Jurkat, Clone E6-1 (cell line): ENCODE measurements at regions not wholly inside any gene's neighbourhood (a gene's known extent, or its start where the extent isn't known, plus 50 kb on each side); places are given as distances from the start of the nearest gene placed in this dataset.

ENCODE experiments used
- DNase-seq: peaks from one replicate; pipeline ENCODE4 v3.0.0-alpha.2; 2011; ENCODE audit warnings: low read depth, low spot score
- H3K4me3 ChIP-seq: 2 replicates; pipeline ENCODE4 v1.5.1; 2011; ENCODE audit warnings: mild to moderate bottlenecking, low read length, control low read depth, moderate library complexity

DNA sequence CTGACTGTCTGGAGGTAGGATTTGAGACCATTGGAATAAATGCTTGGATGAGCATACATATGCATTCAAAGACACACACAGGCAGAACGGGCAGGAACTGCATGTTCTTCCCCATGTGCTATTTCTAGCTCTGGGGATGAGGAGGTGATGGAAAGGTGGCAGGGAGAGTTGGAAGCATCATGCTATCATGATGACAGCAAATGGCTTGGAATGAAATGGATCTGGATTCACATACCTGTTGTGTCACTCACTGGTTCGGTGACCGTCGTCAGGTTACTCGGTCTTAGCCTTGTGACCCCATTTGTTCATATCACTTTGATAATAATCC is 627.9 kb upstream of the KIRREL3 start:
- no peak overlapping the region for H3K4me3 ChIP-seq
- no peak for DNase-seq

DNA sequence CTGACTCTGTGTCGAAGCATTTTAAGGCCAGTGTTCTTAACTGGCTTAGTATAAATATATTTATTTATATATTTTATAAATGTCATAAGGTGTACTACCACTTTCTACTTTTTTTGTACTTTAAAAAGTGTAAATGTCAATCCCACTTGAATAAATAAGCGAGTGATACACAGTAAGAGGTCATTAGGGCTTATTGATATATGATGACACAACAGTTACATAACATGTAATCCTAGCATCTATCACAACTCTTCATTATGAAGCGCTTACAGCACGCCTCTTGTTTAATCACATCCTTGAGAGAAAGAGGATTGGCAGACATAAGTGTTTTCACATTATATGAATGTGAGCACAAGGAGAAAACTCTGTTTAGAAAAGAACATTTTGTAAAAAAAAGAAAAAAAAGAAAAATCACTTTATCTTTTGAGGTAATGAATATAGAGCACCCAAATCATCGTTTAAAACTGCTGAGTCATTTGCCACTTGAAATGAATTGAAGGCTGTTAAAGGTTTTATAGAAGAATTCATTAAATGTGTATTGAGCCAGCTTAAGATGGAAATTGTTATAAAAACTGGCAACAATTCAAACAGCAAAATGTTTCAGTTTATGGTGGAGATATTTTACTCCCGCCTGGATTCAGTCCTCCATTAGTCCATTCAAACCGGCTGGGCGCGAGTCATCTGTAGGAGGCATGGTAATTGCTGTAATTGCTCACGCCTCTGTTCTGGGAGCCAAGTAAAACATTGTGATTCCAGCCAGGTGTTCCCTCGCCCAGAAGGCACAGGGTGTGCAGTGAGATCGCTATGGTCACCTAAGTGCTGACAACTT is 627.3 kb upstream of the KIRREL3 start:
- no peak overlapping the region for H3K4me3 ChIP-seq
- DNase-seq, result no peak

DNA sequence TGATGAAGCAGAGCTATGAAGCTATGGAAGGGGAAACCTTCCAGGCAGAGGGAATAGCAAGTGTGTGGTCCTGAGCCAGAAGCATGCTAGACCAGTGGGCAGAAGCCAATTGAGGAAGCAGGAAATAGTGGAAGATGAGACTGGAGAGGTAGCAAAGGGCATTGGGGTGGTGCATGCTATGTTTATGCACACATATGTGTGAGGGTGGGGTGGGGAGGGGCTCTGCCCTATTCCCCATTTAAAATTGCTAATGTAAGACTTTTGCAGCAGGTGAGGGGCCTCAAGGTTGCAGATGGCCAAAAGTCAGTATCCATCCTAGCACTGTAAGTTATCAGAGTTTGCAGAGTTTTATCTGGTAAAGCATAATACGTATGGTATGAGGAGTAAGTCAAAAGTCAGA is 626.6 kb upstream of the KIRREL3 start:
- DNase-seq, result no peak
- no peak overlapping the region for H3K4me3 ChIP-seq

DNA sequence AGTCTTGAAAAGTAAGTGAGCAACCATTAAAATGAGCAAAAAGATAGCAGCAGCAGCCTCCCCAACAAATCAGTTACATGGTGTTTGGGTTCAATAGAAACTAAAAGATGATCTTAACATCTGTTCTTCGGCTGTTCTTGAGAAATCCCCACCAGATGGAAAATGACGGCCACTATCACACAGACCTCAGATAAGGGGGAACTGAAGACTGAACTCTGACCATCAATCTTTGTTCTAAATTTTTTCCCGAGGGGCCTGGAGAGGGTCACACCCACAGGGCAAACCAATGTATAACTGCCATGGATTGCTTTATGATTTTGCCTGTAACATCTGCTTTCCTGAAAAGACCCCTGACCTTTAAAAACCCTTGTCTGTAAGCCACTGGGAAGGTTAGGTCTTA is 624.8 kb upstream of the KIRREL3 start:
- DNase-seq, result no peak
- no peak overlapping the region for H3K4me3 ChIP-seq

DNA sequence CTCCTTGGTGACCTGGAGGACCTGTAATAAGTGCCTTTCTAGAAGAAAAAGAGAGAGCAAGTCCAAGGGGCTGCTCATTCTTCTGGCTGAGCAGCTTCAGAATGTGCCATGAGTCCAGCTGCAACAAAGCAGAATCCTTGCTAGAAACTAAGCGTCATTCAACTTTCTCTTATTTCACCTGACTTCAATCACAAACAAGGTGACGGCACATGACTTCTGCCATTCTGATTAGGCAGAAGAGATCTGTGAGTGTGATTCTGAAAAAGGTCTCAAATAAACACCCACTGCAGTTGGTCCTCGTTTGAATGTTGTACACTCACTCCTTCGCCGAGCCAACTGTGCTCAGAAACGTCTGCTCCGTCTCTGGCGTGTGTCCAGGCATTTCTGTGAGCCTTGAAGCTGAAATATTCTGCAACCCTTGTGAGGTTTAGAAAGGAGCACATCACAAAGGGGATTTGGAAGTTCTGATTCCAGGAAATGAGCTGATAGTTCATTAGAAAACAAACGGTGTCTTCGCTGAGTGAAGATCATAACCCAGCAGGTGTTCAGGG is 623.8 kb upstream of the KIRREL3 start:
- no peak overlapping the region for H3K4me3 ChIP-seq
- no peak for DNase-seq

DNA sequence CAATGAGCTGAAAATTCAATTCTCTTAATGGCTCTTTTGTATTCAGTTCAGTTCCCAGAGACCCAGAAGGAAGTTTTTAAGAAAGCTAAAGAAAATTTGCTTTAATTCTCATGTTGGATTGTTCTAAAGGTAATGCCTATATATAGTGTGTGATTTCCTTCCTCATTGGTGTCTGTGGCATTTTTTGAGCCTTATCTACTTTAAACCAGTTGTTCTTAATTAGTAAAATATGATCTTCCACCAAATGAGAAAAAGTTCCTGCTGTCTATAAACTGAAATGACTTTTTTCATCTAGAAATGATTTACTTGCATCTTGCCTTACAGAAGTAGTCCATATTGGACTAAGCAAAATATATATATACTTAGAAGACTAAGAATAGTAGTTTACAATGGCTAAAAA is 622.1 kb upstream of the KIRREL3 start:
- DNase-seq, result no peak
- no peak overlapping the region for H3K4me3 ChIP-seq

DNA sequence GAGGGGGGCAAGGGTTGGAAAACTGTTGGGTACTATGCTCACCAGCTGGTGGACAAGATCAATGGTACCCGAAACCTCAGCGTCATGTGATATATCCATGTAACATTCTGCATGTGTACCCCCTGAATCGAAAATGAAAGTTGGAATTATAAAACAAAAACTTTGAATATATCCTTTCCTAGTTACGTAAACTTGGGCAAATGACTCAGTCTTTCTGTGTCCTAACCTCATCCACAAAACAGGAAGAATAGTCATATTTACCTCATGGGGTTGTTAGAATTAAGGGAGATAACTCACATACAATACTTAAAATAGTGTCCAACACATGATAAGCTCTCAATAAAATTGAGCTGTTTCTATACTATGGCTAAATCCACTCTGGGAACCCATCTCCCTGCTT is 620.1 kb upstream of the KIRREL3 start:
- H3K4me3 ChIP-seq, result no peak overlapping the region
- DNase-seq, result no peak

DNA sequence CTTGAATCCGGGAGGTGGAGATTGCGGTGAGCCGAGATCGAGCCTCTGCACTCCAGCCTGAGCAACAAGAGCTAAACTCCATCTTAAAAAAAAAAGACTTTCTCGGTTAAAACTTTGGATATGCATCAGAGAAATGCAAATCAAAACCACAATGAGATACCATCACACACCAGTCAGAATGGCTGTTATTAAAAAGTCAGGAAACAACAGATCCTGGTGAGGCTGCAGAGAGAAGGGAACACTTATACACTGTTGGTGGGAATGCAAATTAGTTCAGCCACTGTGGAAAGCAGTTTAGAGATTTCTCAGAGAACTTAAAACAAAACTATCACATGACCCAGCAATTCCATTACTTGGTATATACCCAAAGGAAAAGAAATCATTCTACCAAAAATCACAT is 619.4 kb upstream of the KIRREL3 start:
- no peak for DNase-seq

DNA sequence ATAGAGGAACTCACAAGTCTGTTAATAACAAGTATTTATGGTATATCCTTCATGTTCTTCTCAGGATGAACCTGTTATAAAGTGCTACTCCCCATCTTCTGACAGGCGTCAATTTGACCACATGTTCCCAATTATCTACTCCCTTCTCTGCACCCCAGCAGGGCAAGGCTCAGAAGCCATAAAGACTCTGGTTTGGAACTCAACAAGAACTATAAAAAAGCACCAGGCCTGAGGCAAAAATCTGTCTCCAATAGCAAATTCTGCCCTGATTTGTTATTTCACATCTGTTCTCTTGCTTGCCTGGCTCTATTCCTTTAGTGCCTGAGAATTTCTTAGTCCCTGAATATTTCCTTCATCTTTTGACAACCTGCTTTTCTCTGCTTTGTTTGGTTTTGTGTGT is 618.2 kb upstream of the KIRREL3 start:
- no peak overlapping the region for H3K4me3 ChIP-seq
- DNase-seq, result no peak

More for the DNA sequence above, 619.4 kb upstream of the KIRREL3 start:
- H3K4me3 ChIP-seq, result no peak overlapping the region

DNA sequence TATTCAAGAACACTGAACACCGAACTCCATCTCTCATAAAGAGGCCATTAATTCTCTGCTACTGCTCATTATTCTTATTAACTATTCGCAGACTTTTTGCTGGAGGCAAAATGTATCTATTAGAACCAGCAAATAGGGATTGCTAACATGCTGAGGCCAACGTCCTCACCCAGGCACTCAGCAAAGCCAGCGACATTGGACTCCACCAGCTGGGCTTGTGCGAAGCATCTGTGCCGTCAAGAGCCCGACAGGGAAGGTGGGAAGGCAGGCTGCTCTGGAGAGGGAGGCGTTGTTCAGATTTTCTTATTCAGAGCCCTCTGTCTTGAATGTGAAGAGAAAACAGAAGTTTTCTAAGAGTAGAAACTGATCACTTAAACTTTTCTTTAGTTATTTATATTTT is 615.6 kb upstream of the KIRREL3 start:
- no peak overlapping the region for H3K4me3 ChIP-seq
- DNase-seq, result no peak

DNA sequence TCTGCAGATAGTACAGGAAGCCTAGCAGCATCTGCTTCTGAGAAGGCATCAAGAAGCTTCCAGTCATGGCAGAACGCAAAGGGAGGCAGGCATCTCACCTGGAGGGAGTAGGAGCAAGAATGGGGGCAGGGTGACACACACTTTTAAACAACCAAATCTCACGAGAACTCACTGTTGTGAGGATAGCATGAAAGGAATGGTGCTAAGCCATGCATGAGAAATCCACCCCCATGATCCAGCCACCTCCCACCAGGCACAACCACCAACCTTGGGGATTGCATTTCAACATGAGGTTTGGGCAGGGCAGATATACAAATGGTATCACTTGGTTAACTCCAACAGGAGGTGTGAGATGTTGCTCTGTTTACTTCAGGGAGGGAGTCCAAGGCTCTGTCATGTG is 612.0 kb upstream of the KIRREL3 start:
- no peak overlapping the region for H3K4me3 ChIP-seq
- DNase-seq, result no peak

DNA sequence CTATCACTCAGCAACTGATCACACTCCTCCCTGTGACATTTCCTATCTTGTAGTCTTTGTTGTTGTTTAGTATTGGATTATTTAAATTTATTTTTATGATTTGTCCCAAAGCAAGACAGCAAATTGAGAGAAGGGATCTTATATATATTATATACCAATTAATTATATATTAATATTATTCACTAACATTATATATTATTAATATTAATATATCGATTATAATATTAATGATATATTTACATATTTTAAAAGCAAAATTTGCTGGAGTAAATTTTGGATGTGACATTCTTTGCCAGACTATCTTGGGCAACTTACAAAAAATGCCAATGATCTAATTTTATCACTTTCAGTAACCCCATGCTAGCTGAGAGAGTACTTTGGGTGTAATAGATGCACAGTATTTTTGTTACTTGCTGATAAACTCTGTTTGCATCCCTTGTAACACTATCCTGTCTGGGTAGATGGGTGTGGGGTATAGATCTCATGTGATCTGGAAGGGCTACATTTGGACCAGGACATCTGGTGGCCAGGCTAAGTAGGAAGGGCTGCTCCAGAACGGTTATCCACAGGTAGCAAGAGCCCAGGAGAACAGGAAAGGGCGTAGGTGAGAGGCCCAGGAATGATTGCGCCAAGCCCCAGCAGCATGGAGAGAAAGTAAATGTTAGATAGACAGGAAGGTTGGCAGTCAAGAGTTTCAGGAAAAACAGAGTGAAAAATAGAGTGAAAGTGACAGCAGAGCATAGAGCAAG is 608.6 kb upstream of the KIRREL3 start:
- no peak overlapping the region for H3K4me3 ChIP-seq
- no peak for DNase-seq

DNA sequence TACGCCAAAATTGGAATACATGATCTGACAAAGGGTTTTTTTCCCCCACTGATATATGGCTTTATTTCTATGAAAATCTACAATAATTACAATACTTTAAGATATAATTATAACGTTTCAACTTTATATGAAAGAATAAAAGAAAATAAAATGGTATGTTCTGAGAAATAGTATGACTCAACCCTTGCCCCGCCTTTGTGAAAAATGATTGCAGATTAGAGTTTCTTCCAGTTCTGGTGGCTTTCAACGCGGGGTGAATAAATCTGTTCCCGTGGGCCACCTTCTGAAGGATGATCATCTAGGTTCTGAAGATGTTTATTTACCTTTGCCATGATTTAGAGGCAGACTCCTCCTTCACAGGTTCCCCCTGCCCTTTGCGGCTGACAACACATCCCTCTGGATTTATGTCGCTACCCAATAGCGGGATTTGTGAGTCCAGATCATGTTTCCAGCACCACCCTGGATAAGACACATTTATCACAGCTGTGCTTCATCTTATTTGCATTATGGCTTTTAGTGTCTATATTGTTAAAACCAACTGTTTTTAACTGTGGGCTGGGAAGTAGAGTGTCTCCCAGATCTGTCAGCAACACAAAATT is 607.0 kb upstream of the KIRREL3 start:
- no peak for DNase-seq

DNA sequence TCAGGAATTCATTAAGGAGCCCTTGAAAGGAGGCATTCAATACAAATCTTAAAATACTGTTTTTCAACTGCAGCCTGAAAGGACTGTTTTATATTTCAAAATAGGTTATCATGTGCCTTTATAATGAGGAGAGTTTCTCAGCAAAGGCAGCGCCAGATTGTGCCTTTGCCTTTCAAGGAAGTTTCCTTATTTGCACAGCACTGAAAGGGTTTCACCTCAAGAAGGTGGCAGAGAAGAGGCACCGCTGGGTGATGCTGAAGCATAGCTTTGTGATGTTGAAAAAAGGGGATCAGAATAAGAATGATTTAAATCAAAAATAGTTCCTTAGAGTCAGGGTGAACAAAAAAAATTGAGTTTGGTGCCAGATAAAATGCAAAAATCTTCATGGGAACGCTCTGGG is 601.0 kb upstream of the KIRREL3 start:
- DNase-seq, result no peak
- H3K4me3 ChIP-seq, result no peak overlapping the region

More for the DNA sequence above, 607.0 kb upstream of the KIRREL3 start:
- no peak overlapping the region for H3K4me3 ChIP-seq

DNA sequence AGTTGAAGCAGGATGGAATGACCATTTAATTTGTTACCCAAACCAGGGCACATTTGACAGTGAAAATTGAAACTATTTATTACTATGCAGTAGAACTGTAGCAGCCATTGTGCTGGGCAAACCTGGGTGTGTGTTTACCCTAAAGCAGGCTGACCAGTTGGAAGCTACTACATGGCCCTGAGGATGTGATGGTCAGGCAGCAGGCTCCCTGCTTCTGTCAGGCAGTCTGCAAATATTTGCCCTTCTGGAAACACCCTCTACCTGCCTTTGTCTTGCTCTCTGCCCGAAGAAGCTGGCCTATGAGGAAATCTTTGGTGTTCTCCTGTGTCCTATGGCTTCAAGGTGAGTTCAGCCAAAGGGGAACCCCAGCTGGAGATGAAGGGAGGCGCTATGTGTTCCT is 600.1 kb upstream of the KIRREL3 start:
- no peak for DNase-seq
- H3K4me3 ChIP-seq, result no peak overlapping the region

DNA sequence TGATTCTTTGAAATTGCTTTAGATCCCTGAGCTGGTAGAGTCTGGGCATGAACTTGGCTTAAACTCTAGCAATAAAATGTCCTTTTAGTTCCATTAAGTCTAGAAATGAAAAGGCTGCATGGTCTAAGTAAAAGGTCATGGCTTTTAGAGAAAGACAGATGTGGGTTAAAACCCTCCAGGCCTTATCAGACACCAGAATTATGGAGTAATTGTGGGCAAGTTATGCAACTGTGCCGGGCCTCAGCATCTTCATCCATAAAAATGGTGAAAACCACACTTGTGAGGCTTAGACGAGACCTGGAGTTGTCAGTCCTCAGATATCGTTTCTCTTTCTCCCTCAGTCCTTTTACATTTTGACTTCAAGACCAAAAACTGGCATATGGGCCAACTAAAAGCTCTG is 597.9 kb upstream of the KIRREL3 start:
- no peak overlapping the region for H3K4me3 ChIP-seq
- DNase-seq, result no peak

DNA sequence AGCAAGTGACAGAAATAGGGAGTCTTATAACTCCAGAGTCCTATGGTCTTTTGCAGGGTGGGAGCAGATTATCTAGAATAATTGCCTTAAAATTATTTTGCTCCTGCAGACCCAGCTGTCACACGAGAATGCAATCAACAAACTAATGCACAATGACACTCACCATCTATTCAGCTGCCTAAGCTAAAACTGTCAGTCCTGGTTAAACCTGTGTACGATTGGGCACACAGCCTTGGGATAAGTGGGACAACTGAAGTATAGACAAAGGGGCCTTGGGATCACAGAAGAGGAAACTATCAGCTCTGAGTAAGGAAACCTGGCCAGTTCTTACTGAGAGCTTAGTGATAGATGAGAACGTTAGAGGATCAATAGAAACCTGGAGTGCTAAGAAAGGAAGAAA is 595.9 kb upstream of the KIRREL3 start:
- no peak for DNase-seq
- H3K4me3 ChIP-seq, result no peak overlapping the region

DNA sequence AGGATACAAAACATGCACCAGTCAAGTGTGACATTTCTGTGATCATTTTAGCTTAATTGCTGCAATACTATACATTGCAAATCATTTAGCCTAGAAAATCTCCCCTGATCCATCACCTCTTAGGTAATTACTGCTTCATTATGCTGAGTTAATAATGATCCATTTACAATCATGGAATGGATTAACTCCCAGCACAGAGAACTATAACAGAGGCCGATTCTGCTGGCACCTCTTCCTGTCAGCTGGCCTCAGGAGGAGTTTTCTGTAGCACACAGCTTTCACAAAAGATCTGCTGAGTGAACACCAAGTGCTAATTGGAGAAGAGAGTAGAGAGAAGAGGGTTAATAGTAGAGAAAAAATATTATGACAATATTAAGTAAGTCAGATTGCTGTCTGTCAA is 591.8 kb upstream of the KIRREL3 start:
- no peak overlapping the region for H3K4me3 ChIP-seq
- no peak for DNase-seq

DNA sequence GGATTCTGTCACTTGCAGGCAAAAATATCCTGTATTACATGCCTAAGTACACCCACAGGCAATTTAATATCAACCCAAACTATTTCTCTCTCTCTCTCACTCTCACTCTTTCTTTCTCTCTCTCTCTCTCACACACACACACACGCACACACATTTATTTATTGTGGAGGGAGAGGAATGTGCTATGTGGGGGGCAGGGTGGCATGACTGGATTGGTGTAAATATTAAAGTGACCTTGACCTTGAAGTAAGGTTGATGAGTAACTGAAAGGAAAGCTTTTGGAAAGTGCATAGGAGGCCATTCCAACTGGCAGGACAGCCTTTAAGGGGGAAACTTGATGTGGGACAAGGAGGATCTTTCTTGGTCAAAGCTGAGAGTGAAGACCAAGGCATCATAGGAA is 589.7 kb upstream of the KIRREL3 start:
- DNase-seq, result no peak
- H3K4me3 ChIP-seq, result no peak overlapping the region

DNA sequence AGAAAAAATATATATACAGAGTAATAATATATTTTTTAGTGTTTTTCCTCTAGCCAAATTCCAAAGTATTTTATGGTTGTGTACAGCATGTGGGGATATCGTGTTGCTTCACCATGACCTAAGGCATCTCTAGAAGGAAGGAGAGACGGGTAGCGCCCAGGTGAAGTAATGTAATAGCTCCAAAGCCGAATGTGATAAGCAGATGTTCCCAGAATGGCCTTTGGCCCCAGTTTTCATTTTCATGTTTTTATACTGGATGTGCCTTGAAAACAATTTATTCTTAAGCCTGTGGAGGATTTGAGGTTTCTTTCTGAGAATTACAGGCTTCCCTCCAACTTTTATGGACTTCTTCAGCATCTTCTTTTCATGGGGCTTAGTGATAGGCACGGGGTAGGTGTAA is 587.9 kb upstream of the KIRREL3 start:
- DNase-seq, result no peak
- no peak overlapping the region for H3K4me3 ChIP-seq
